ENCODE measurements at regions not wholly inside any gene's neighbourhood (a gene's known extent, or its start where the extent isn't known, plus 50 kb on each side); places are given as distances from the start of the nearest gene placed in this dataset.

DNA sequence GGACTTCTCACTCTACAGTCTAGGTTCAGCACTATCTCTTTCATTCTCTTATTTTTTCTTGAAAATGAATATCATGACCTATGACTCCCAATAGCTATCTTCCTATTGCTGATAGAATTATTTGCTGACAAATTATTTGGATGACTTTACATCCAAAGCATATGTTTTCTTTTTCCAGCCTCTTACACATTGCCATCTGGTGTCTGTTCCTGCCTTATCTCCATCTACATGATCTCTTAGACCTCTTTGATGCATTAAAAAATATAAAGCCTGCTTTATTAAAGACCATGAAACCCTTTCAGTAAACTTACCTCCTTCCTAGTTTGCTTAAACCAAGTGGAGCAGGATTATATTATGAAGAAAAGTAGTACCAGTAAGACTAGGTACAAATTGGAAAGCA lies 700.9 kb upstream of the CXADR start:
- TF ChIP-seq CTCF (IDR thresholded peaks at IDR 0.05) (no peak), POLR2AphosphoS5 (IDR thresholded peaks at IDR 0.05) (no peak), EP300 (IDR thresholded peaks at IDR 0.05) (no peak), POLR2A (IDR thresholded peaks at IDR 0.05) (no peak)

DNA sequence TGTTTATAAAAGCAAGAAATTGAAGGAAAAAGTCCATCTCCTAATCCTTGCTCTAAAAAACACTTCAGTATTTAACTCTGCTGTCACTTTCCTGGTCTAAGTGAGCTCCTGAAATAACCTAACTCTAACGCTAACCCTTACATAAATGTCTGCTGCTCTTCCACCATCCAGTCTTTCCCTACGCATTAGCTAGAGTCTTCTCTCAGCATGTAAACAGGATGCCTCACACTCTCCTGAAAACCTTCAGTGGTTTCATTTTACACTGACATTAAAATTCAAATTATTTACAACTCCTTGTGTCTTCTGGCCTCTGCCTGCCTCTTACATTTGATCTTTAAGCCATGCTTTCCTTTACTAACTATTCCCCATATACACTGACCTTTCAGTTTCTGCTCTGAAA lies 697.6 kb upstream of the CXADR start:
- TF ChIP-seq CTCF (IDR thresholded peaks at IDR 0.05) (no peak), POLR2AphosphoS5 (IDR thresholded peaks at IDR 0.05) (no peak), EP300 (IDR thresholded peaks at IDR 0.05) (no peak), POLR2A (IDR thresholded peaks at IDR 0.05) (no peak)
- Histone ChIP-seq H3K36me3 (no peaks in the 10 kb centered on the region), H3K9me3 (no peaks in the 10 kb centered on the region), H3K4me3 (no peak overlapping the region), H3K27me3 (no peaks in the 10 kb centered on the region), H3K4me1 (no peaks in the 10 kb centered on the region), H3K27ac (no peak overlapping the region)
- 88% methylated on average over 2 of the region's 2 CpGs for WGBS
- no peak for DNase-seq (ENCODE audit: low spot score in 2 of 2)

More for the DNA sequence above, 700.9 kb upstream of the CXADR start:
- Histone ChIP-seq H3K4me1 (no peaks in the 10 kb centered on the region), H3K27ac (no peak overlapping the region), H3K9me3 (no peaks in the 10 kb centered on the region), H3K27me3 (no peaks in the 10 kb centered on the region), H3K36me3 (no peaks in the 10 kb centered on the region), H3K4me3 (no peak overlapping the region)
- no peak for DNase-seq (ENCODE audit: low spot score in 2 of 2)

DNA sequence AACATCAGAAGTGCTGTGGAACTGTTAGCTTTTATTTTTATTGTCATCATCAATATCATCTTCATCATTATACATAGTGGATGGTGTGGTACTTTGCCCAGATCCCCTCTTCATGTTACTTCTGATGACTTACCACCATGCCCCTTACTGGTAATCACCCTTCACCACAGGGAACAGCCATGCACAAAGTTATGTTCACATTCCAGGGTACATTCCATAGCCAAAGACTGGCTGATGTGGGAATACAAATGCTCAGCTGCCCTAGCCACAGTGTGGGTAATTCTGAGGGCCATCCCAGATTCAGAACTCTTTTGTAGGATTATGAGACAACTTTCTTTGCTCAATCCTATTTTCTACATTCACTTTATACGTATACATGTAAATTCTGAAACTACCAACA lies 691.3 kb upstream of the CXADR start:
- no peaks in the 10 kb centered on the region for H3K9me3 ChIP-seq
- no peaks in the 10 kb centered on the region for H3K36me3 ChIP-seq
- TF ChIP-seq POLR2AphosphoS5 (IDR thresholded peaks at IDR 0.05) (no peak), POLR2A (IDR thresholded peaks at IDR 0.05) (no peak), EP300 (IDR thresholded peaks at IDR 0.05) (no peak), CTCF (IDR thresholded peaks at IDR 0.05) (no peak)
- H3K4me3 ChIP-seq: no peak overlapping the region
- no peak overlapping the region for H3K27ac ChIP-seq
- H3K27me3 ChIP-seq: no peaks in the 10 kb centered on the region
- no peaks in the 10 kb centered on the region for H3K4me1 ChIP-seq
- no peak for DNase-seq (ENCODE audit: low spot score in 2 of 2)
- WGBS: 86% methylated on average over 1 of the region's 1 CpG

DNA sequence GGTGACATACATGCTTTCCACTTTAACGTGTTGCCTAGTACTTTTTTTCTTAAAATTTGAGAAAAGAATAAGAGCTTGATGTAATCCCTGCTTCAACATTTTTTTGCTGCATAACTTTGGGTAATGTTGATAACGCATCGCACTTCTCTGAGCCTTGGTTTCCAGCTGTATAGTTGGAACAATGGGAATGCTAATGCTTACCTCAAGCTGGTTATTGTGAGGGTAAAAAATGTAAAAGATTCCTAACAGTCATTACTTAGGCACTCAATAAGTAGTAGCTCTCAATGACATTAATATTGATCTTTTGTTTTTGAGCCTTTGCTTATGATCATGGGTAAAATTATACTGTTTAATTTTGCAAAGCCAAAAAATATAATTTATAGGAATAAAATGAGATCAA lies 683.3 kb upstream of the CXADR start:
- Histone ChIP-seq H3K9me3 (no peaks in the 10 kb centered on the region), H3K4me1 (no peaks in the 10 kb centered on the region), H3K27me3 (no peaks in the 10 kb centered on the region), H3K36me3 (no peaks in the 10 kb centered on the region), H3K4me3 (no peak overlapping the region), H3K27ac (no peak overlapping the region)
- no peak for DNase-seq (ENCODE audit: low spot score in 2 of 2)
- 93% methylated on average over 3 of the region's 3 CpGs for WGBS
- TF ChIP-seq POLR2AphosphoS5 (IDR thresholded peaks at IDR 0.05) (no peak), POLR2A (IDR thresholded peaks at IDR 0.05) (no peak)

DNA sequence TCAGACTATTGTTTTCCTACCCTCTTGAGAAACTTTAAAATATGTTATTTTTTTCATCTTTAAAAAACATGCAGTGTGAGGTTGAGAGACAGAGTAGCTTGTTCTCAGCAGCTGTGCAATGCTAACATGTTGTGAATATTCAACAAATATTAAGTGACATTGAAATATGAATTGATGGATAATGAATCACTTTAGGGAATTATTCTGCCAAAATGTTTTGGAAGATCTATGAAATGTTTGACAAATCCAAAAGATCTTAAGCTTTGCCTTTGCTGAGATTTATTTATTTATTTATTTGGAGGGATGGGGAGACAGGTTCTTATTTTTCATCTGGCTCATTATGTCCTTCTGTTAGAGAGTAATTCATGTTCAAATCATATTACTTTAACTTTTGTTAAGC lies 680.1 kb upstream of the CXADR start:
- TF ChIP-seq CTCF (IDR thresholded peaks at IDR 0.05) (no peak), EP300 (IDR thresholded peaks at IDR 0.05) (no peak), POLR2A (IDR thresholded peaks at IDR 0.05) (no peak), POLR2AphosphoS5 (IDR thresholded peaks at IDR 0.05) (no peak)
- Histone ChIP-seq H3K4me3 (no peak overlapping the region), H3K36me3 (no peaks in the 10 kb centered on the region), H3K27me3 (no peaks in the 10 kb centered on the region), H3K9me3 (no peaks in the 10 kb centered on the region), H3K27ac (no peak overlapping the region), H3K4me1 (peaks cover 3% of the 10 kb centered on the region)
- DNase-seq (ENCODE audit: low spot score in 2 of 2): no peak

GRCh38 chr21:16834791-16835190 lies 678.1 kb upstream of the CXADR start:
- Histone ChIP-seq H3K4me1 (peaks cover 9% of the 10 kb centered on the region), H3K4me3 (no peak overlapping the region), H3K36me3 (no peaks in the 10 kb centered on the region), H3K27ac (no peak overlapping the region), H3K9me3 (no peaks in the 10 kb centered on the region), H3K27me3 (no peaks in the 10 kb centered on the region)
- DNase-seq (ENCODE audit: low spot score in 2 of 2): no peak
- 83% methylated on average over 1 of the region's 1 CpG for WGBS
- TF ChIP-seq CTCF (IDR thresholded peaks at IDR 0.05): no peak
- no peak for TF ChIP-seq EP300 (IDR thresholded peaks at IDR 0.05)
- no peak for TF ChIP-seq POLR2A (IDR thresholded peaks at IDR 0.05)
- TF ChIP-seq POLR2AphosphoS5 (IDR thresholded peaks at IDR 0.05): no peak

All from suprapubic skin (tissue), 4 donors.